ENCODE measurements at regions not wholly inside any gene's neighbourhood (a gene's known extent, or its start where the extent isn't known, plus 50 kb on each side); places are given as distances from the start of the nearest gene placed in this dataset.

DNA sequence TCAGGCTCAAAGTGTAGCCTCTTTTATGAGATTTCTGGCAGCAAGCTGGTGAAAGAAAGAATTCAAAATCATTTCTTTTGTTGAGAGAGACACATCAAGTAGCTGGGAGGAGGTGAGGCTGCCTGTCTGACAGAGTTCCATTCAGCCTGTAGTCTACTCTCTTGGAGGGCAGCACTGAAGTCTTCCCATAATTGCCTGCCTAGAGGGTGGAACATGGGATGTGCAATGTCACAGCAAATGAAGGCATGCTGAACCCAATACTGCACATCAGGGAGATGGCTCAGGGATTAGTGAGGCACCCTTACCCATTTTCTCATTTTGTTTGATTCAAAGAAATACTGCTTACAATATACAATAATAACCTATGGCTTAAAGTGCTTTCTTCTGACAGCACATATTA is 475.7 kb downstream of the TMEM232 start:
- TF ChIP-seq, protein P1, sequence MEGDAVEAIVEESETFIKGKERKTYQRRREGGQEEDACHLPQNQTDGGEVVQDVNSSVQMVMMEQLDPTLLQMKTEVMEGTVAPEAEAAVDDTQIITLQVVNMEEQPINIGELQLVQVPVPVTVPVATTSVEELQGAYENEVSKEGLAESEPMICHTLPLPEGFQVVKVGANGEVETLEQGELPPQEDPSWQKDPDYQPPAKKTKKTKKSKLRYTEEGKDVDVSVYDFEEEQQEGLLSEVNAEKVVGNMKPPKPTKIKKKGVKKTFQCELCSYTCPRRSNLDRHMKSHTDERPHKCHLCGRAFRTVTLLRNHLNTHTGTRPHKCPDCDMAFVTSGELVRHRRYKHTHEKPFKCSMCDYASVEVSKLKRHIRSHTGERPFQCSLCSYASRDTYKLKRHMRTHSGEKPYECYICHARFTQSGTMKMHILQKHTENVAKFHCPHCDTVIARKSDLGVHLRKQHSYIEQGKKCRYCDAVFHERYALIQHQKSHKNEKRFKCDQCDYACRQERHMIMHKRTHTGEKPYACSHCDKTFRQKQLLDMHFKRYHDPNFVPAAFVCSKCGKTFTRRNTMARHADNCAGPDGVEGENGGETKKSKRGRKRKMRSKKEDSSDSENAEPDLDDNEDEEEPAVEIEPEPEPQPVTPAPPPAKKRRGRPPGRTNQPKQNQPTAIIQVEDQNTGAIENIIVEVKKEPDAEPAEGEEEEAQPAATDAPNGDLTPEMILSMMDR (IDR thresholded peaks at IDR 0.05): no peak
- TF ChIP-seq POLR2AphosphoS5 (IDR thresholded peaks at IDR 0.05) (no peak), POLR2A (IDR thresholded peaks at IDR 0.05) (no peak), EP300 (IDR thresholded peaks at IDR 0.05) (no peak)
